MM.1S (cell line): ENCODE measurements at regions not wholly inside any gene's neighbourhood (a gene's known extent, or its start where the extent isn't known, plus 50 kb on each side); places are given as distances from the start of the nearest gene placed in this dataset.

Experiments used
- EZH2 ChIP-seq: fragments of 300-600 bp; sonication (generic); optimal IDR thresholded peaks from 2 replicates; pipeline ENCODE3; 2017; ENCODE audit warnings: low read depth, mild to moderate bottlenecking, antibody characterized with exemption, low read length, mixed read lengths
- TF ChIP-seq, protein P1 (sequence below): fragments of 300-600 bp; sonication (generic); IDR thresholded peaks from 2 replicates; pipeline ENCODE4 v1.5.1; 2016; ENCODE audit warnings: antibody characterized with exemption, low read length, mixed read lengths

GRCh38 chr2:228700638-228701037, 519.2 kb upstream of the SPHKAP start:
- TF ChIP-seq, protein P1, sequence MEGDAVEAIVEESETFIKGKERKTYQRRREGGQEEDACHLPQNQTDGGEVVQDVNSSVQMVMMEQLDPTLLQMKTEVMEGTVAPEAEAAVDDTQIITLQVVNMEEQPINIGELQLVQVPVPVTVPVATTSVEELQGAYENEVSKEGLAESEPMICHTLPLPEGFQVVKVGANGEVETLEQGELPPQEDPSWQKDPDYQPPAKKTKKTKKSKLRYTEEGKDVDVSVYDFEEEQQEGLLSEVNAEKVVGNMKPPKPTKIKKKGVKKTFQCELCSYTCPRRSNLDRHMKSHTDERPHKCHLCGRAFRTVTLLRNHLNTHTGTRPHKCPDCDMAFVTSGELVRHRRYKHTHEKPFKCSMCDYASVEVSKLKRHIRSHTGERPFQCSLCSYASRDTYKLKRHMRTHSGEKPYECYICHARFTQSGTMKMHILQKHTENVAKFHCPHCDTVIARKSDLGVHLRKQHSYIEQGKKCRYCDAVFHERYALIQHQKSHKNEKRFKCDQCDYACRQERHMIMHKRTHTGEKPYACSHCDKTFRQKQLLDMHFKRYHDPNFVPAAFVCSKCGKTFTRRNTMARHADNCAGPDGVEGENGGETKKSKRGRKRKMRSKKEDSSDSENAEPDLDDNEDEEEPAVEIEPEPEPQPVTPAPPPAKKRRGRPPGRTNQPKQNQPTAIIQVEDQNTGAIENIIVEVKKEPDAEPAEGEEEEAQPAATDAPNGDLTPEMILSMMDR, result no peak
- TF ChIP-seq EZH2, result no peak
